ENCODE measurements at regions not wholly inside any gene's neighbourhood (a gene's known extent, or its start where the extent isn't known, plus 50 kb on each side); places are given as distances from the start of the nearest gene placed in this dataset.

DNA sequence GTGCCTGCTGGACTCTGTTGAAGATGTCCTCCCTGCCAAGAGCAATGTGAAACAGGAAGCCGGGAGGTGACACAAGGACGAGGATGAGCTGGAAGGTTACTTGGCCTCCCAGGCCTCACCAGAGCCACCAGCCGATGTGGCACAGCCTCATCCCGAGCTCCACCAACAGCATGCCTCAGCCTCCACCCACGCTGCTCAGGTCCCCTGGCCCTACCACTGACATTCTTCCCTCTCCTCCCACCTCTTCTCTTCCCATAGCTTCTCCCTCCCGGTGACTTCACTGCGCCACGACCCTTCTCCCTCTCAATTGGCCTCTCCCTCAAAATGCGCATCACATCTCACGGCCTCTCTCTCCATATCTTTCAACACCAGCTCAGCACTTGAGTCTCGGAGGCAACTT lies 249.9 kb downstream of the SKAP2 start:
- TF ChIP-seq POLR2AphosphoS5 (IDR thresholded peaks at IDR 0.05; ENCODE audit: low read depth, low read length) (no peak), TAF1 (IDR thresholded peaks at IDR 0.05; ENCODE audit: borderline replicate concordance, low read depth, low read length) (no peak)

All from GM12892 (cell line).